ENCODE measurements at regions not wholly inside any gene's neighbourhood (a gene's known extent, or its start where the extent isn't known, plus 50 kb on each side); places are given as distances from the start of the nearest gene placed in this dataset.

GRCh38 chr6:90351696-90352095 lies 55.1 kb upstream of the BACH2 start:
- TF ChIP-seq CTCF (IDR thresholded peaks at IDR 0.05) (no peak), POLR2A (IDR thresholded peaks at IDR 0.05) (no peak)
